ENCODE measurements at regions not wholly inside any gene's neighbourhood (a gene's known extent, or its start where the extent isn't known, plus 50 kb on each side); places are given as distances from the start of the nearest gene placed in this dataset.

- TF ChIP-seq EGR1 (IDR thresholded peaks at IDR 0.05; ENCODE audit: borderline replicate concordance, low read depth, low read length): no peak
- no peak for TF ChIP-seq RFX5 (IDR thresholded peaks at IDR 0.05; ENCODE audit: borderline replicate concordance, low read depth, low read length)
- no peak for TF ChIP-seq ZNF274 (IDR thresholded peaks at IDR 0.05; ENCODE audit: borderline replicate concordance, extremely low read depth, low read length)
- no peak for TF ChIP-seq FOSL1 (IDR thresholded peaks at IDR 0.05; ENCODE audit: insufficient read depth, low read depth, low read length)
- TF ChIP-seq SP2 (IDR thresholded peaks at IDR 0.05; ENCODE audit: low read length): no peak
- no peak for TF ChIP-seq BCL11A (IDR thresholded peaks at IDR 0.05; ENCODE audit: low read depth in 2 of 2, low read length in 2 of 2)
- no peak for TF ChIP-seq CHD2 (IDR thresholded peaks at IDR 0.05; ENCODE audit: low read length)
- no peak for TF ChIP-seq SIRT6 (IDR thresholded peaks at IDR 0.05; ENCODE audit: low read length)
- TF ChIP-seq CBX8 (IDR thresholded peaks at IDR 0.05; ENCODE audit: borderline replicate concordance, low read depth, low read length): no peak
- no peak for TF ChIP-seq PHF8 (conservative IDR thresholded peaks at IDR 0.05; ENCODE audit: low read depth, low read length)
- Histone ChIP-seq H4K20me1 (replicated peaks in 1 of 2; ENCODE audit: control insufficient read depth in 1 of 2, insufficient read depth in 2 of 2, low read length in 2 of 2) (no peaks in the 10 kb centered on the region), H3K9me3 (ENCODE audit: insufficient read depth in 2 of 2, low read depth in 1 of 2, low read length in 1 of 2) (0 out of 4 replicates have a peak, but pooled peaks cover 0 to under 1% of the 10 kb centered on the region in 2 experiments)
Measured at GRCh38 chr2:59798687-59799232, 754.7 kb downstream of the BCL11A start.

More at GRCh38 chr2:59798687-59799232, 754.7 kb downstream of the BCL11A start:
- H3K4me2 ChIP-seq (ENCODE audit: insufficient read depth in 1 of 2, low read depth in 2 of 2, low read length in 2 of 2): no peak overlapping the region
- H3K79me1 ChIP-seq (ENCODE audit: low read depth, low read length): no peaks in the 10 kb centered on the region
- ChIA-PET POLR2A (ENCODE audit: partially characterized antibody) (no interaction called here), CTCF (ENCODE audit: partially characterized antibody) (no interaction called here)
- H4K5ac ChIP-seq (ENCODE audit: insufficient read length, low read depth, low read length): no peak overlapping the region
- DNase-seq (ENCODE audit: low read depth in 1 of 2, low spot score in 2 of 2): no peak
- H3K36me3 ChIP-seq (ENCODE audit: control insufficient read depth in 2 of 4, insufficient read depth in 4 of 4, low read length in 3 of 4): no peaks in the 10 kb centered on the region
- H2BK20ac ChIP-seq (ENCODE audit: low read length): no peak overlapping the region
- no peak for FAIRE-seq
- H3K4me3 ChIP-seq (ENCODE audit: extremely low read depth in 1 of 4, insufficient read depth in 2 of 4, low read depth in 3 of 4, low read length in 4 of 4): no peak overlapping the region
- no peak overlapping the region for H3K18ac ChIP-seq (ENCODE audit: extremely low read depth, low read length)
- H3K23me2 ChIP-seq (ENCODE audit: low read depth, low read length): no peaks in the 10 kb centered on the region
- H3K14ac ChIP-seq (ENCODE audit: insufficient read length): no peak overlapping the region
- H3K23ac ChIP-seq (ENCODE audit: insufficient read length): no peak overlapping the region
- no peak overlapping the region for H2BK5ac ChIP-seq (ENCODE audit: low read depth, low read length)
- H2BK120ac ChIP-seq (replicated peaks; ENCODE audit: low read depth, low read length): no peak overlapping the region
- no peak overlapping the region for H3K4ac ChIP-seq (replicated peaks; ENCODE audit: insufficient read length, low read depth, low read length)
- H2AK5ac ChIP-seq (ENCODE audit: low read depth, low read length): no peak overlapping the region
- no peak overlapping the region for H2AFZ ChIP-seq (ENCODE audit: low read length)
- H2BK12ac ChIP-seq (ENCODE audit: low read depth, low read length): no peak overlapping the region
- H4K8ac ChIP-seq (ENCODE audit: extremely low read depth, insufficient read depth, low read length): no peak overlapping the region
- H3K27me3 ChIP-seq (replicated peaks in 1 of 4; ENCODE audit: control insufficient read depth in 3 of 4, extremely low read depth in 1 of 4, insufficient read depth in 3 of 4, low read length in 3 of 4): no peaks in the 10 kb centered on the region; a peak in 2 of 7 replicates
- H2BK15ac ChIP-seq (ENCODE audit: low read length): no peak overlapping the region
- 96% methylated on average over 9 of the region's 9 CpGs; no CpG with 5 or more reads in 1 of the 2 experiments for WGBS, 2 experiments (ENCODE audit: extremely low coverage in 1 of 2, insufficient coverage in 1 of 2, insufficient read length in 1 of 2, insufficient replicate concordance in 2 of 2, low coverage in 1 of 2, low lambda C conversion rate in 2 of 2, missing lambda C conversion rate in 1 of 2)
- H3K79me2 ChIP-seq (ENCODE audit: control insufficient read depth in 1 of 2, insufficient read depth in 2 of 2, low read length in 2 of 2): no peaks in the 10 kb centered on the region
- H3K4me1 ChIP-seq (replicated peaks in 1 of 4; ENCODE audit: control insufficient read depth in 3 of 4, insufficient read depth in 4 of 4, low read length in 3 of 4): 0 out of 7 replicates have a peak, but pooled peaks cover 0 to 3% (median 0%) of the 10 kb centered on the region in 4 experiments
- no peak overlapping the region for H4K91ac ChIP-seq (replicated peaks; ENCODE audit: insufficient read length, low read length)
- H3K56ac ChIP-seq (replicated peaks; ENCODE audit: insufficient read length, low read depth, low read length): no peak overlapping the region
- no peak overlapping the region for H3K27ac ChIP-seq (ENCODE audit: low read depth, low read length)
- H3K9ac ChIP-seq (replicated peaks in 1 of 4; ENCODE audit: extremely low read depth in 1 of 4, low read depth in 3 of 4, low read length in 3 of 4): no peak overlapping the region
